GM23248 (cell line): ENCODE measurements at regions not wholly inside any gene's neighbourhood (a gene's known extent, or its start where the extent isn't known, plus 50 kb on each side); places are given as distances from the start of the nearest gene placed in this dataset.
A peak's percentile ranks its signal among the peaks of the same experiment; 100 is the strongest.

ENCODE experiments used
- DNase-seq: peaks from one replicate; pipeline ENCODE4 v3.0.0-alpha.2; 2015
- H2AFZ ChIP-seq: fragments of 200-600 bp; sonication (generic); 2 replicates; pipeline ENCODE4 v1.6.1; 2016; ENCODE audit warnings: antibody characterized with exemption
- H3F3A ChIP-seq: fragments of 200-600 bp; sonication (generic); 2 replicates; pipeline ENCODE4 v1.6.1; 2016; ENCODE audit warnings: mild to moderate bottlenecking, antibody characterized with exemption, mixed run types; ENCODE audit not compliant: insufficient read depth
- H3K27ac ChIP-seq: fragments of 200-600 bp; sonication (generic); 2 replicates; pipeline ENCODE4 v1.5.1; 2016; ENCODE audit warnings: mild to moderate bottlenecking
- H3K27me3 ChIP-seq: fragments of 200-600 bp; sonication (generic); replicated peaks from 2 replicates; pipeline ENCODE4 v1.6.1; 2016; ENCODE audit warnings: mild to moderate bottlenecking; ENCODE audit not compliant: insufficient read depth
- H3K36me3 ChIP-seq: fragments of 200-600 bp; sonication (generic); 2 replicates; pipeline ENCODE4 v1.6.1; 2016; ENCODE audit warnings: low read depth, mild to moderate bottlenecking
- H3K4me1 ChIP-seq: fragments of 200-600 bp; sonication (generic); 2 replicates; pipeline ENCODE4 v1.6.1; 2016; ENCODE audit warnings: mild to moderate bottlenecking; ENCODE audit not compliant: insufficient read depth
- H3K4me2 ChIP-seq: fragments of 200-600 bp; sonication (generic); one replicate; pipeline ENCODE4 v1.6.1; 2016; ENCODE audit warnings: mild to moderate bottlenecking; ENCODE audit not compliant: unreplicated experiment
- H3K4me3 ChIP-seq: fragments of 200-600 bp; sonication (generic); 2 replicates; pipeline ENCODE4 v1.5.1; 2016; ENCODE audit warnings: mild to moderate bottlenecking
- H3K79me2 ChIP-seq: fragments of 200-600 bp; sonication (generic); 2 replicates; pipeline ENCODE4 v1.6.1; 2016; ENCODE audit warnings: mild to moderate bottlenecking; ENCODE audit not compliant: insufficient read depth
- H3K9ac ChIP-seq: fragments of 200-600 bp; sonication (generic); 2 replicates; pipeline ENCODE4 v1.6.1; 2016; ENCODE audit warnings: mild to moderate bottlenecking
- H3K9me2 ChIP-seq: fragments of 200-600 bp; sonication (generic); 2 replicates; pipeline ENCODE4 v1.6.1; 2016; ENCODE audit warnings: mixed run types, mild to moderate bottlenecking, moderate library complexity; ENCODE audit not compliant: insufficient read depth
- H3K9me3 ChIP-seq: fragments of 200-600 bp; sonication (generic); one replicate; pipeline ENCODE4 v1.6.1; 2017; ENCODE audit warnings: low read depth
- H4K20me1 ChIP-seq: fragments of 200-600 bp; sonication (generic); 2 replicates; pipeline ENCODE4 v1.6.0; 2016; ENCODE audit not compliant: insufficient read depth
- EZH2 ChIP-seq: fragments of 200-600 bp; sonication (generic); IDR thresholded peaks from 2 replicates; pipeline ENCODE4 v1.6.1; 2018; ENCODE audit warnings: antibody characterized with exemption, mild to moderate bottlenecking; ENCODE audit not compliant: insufficient read depth, poor library complexity, severe bottlenecking
- EZH2phosphoT487 ChIP-seq: fragments of 200-600 bp; sonication (generic); IDR thresholded peaks from 2 replicates; pipeline ENCODE4 v1.6.1; 2018; ENCODE audit warnings: antibody characterized with exemption, moderate library complexity, mild to moderate bottlenecking, low read depth; ENCODE audit not compliant: insufficient read depth
- WGBS, 2 experiments: methylation state at CpG; one replicate each; pipeline ENCODE4 v1.1.6; 2015 to 2017; ENCODE audit warnings: low lambda C conversion rate in 2 of 2, low coverage in 1 of 2; ENCODE audit errors: missing lambda C conversion rate in 2 of 2; 5-methylcytosine and 5-hydroxymethylcytosine counted together
- in situ Hi-C: fragments of 300-500 bp; cut with MboI; formaldehyde crosslinking; loops from 2 replicates; pipeline ENCODE4 v1.15.0; 2020

DNA sequence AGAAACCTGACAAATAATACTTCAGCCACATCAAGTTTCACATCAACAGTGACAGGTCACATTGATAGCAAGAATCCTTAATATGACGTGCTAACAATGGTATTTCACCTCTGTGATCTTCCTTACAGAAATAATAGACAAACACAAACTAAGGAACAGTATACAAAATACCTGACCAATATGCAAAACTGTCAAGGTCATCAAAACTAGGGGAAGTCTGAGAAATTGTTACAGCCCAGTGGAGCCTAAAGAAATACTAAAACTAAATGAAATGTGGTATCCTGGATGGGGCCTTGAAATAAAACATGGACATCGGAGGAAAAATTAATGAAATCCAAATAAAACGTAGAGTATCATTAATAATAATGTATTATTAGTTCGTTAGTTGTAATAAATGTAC is 422.0 kb upstream of the ZNF385D start:
- TF ChIP-seq EZH2: no peak
- TF ChIP-seq EZH2phosphoT487: no peak
- Histone ChIP-seq H3K27ac (no peak overlapping the region), H3K79me2 (no peaks in the 10 kb centered on the region), H3K9ac (no peak overlapping the region), H3K9me3 (no peaks in the 10 kb centered on the region), H3K27me3 (no peaks in the 10 kb centered on the region), H4K20me1 (no peaks in the 10 kb centered on the region), H3K4me3 (no peak overlapping the region), H3K9me2 (no peaks in the 10 kb centered on the region), H3K4me2 (no peak overlapping the region), H2AFZ (no peak overlapping the region), H3K36me3 (no peaks in the 10 kb centered on the region), H3K4me1 (no peaks in the 10 kb centered on the region), H3F3A (no peaks in the 10 kb centered on the region)
- WGBS, 2 experiments: 79 to 81% methylated on average over 4 of the region's 4 CpGs
- in situ Hi-C loops: no loop called here
- DNase-seq: no peak

DNA sequence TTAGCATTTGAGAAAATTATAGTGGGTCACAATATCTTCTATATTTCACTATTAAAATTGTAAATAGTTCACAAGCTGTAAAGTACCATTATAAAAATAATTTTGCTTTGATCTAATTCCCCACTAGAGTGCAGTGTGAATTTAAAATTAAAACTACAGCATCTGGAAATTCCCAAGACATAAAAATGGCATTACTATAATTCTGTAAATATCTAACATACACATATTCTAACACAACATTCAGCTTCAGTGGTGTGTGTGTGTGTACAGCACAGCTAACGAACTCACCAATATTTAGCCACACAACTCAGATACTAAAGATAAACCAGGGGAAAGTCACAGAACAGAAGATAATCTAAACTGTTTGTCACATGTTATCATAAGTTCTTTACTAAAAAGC is 424.9 kb upstream of the ZNF385D start:
- H3K79me2 ChIP-seq: no peaks in the 10 kb centered on the region
- H3K36me3 ChIP-seq: no peaks in the 10 kb centered on the region
- in situ Hi-C loops: no loop called here
- TF ChIP-seq EZH2phosphoT487: no peak
- no peak for TF ChIP-seq EZH2
- WGBS, 2 experiments: 0 to 10% methylated on average over 1 of the region's 1 CpG
- no peaks in the 10 kb centered on the region for H3F3A ChIP-seq
- no peaks in the 10 kb centered on the region for H3K4me1 ChIP-seq
- DNase-seq: peak; percentile 31
- no peak overlapping the region for H3K27ac ChIP-seq
- no peak overlapping the region for H3K4me3 ChIP-seq
- H4K20me1 ChIP-seq: no peaks in the 10 kb centered on the region
- H3K4me2 ChIP-seq: no peak overlapping the region
- H3K27me3 ChIP-seq: no peaks in the 10 kb centered on the region
- H3K9ac ChIP-seq: no peak overlapping the region
- H3K9me2 ChIP-seq: no peaks in the 10 kb centered on the region
- no peak overlapping the region for H2AFZ ChIP-seq
- no peaks in the 10 kb centered on the region for H3K9me3 ChIP-seq

DNA sequence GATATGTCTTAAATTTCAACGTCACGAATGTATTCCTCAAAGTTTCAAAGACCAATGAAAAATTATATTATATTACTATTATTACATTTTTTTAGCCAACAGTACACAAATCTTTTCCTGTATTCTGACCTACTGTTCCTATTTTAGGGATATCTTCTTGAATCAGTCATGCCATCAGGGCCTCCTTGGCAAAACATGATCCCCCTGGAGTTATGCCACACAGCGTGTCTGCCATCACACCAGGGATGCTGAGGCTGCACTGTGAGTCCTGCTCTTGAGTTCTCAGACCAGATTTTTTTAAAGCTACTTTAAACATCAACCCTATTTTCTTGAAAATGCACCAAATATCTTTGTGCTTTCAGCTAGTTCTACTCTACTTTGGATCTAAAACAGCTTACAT is 425.9 kb upstream of the ZNF385D start:
- in situ Hi-C loops: no loop called here
- H3K9ac ChIP-seq: no peak overlapping the region
- H2AFZ ChIP-seq: no peak overlapping the region
- no peaks in the 10 kb centered on the region for H3K79me2 ChIP-seq
- no peak overlapping the region for H3K4me3 ChIP-seq
- H3K27me3 ChIP-seq: no peaks in the 10 kb centered on the region
- no peak overlapping the region for H3K27ac ChIP-seq
- no peak for DNase-seq
- TF ChIP-seq EZH2phosphoT487 (no peak), EZH2 (no peak)
- no peaks in the 10 kb centered on the region for H4K20me1 ChIP-seq
- no peak overlapping the region for H3K4me2 ChIP-seq
- no peaks in the 10 kb centered on the region for H3K9me2 ChIP-seq
- H3F3A ChIP-seq: no peaks in the 10 kb centered on the region
- H3K4me1 ChIP-seq: no peaks in the 10 kb centered on the region
- no peaks in the 10 kb centered on the region for H3K36me3 ChIP-seq
- WGBS, 2 experiments: 52 to 58% methylated on average over 3 of the region's 3 CpGs
- no peaks in the 10 kb centered on the region for H3K9me3 ChIP-seq

DNA sequence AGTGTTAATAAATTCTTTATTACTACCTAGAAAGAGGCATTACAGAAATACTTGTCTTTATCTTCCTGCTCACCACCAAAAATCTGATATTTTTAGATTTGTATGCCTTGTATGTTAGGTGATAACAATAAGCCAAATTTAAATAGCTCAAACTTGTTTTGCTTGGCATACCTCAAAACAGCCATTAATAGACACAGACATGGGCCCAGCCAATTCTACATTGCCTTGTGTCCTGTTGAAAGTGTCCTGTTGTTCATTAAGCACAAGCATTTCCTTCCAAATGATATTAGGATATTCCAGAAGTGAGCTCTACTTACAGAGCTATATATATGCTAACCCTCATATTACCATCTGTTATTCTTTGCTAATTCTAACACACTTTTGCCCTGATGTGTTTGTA is 438.6 kb upstream of the ZNF385D start:
- Histone ChIP-seq H3K27me3 (no peaks in the 10 kb centered on the region; the same call in 1 of the 2 replicates), H3K4me3 (no peak overlapping the region), H3K9me3 (no peaks in the 10 kb centered on the region), H4K20me1 (no peaks in the 10 kb centered on the region), H3K9ac (no peak overlapping the region), H3K4me1 (no peaks in the 10 kb centered on the region), H3F3A (no peaks in the 10 kb centered on the region), H3K27ac (no peak overlapping the region), H3K79me2 (no peaks in the 10 kb centered on the region), H2AFZ (no peak overlapping the region), H3K9me2 (no peaks in the 10 kb centered on the region), H3K4me2 (no peak overlapping the region), H3K36me3 (no peaks in the 10 kb centered on the region)
- TF ChIP-seq EZH2 (no peak), EZH2phosphoT487 (no peak)
- DNase-seq: no peak
- in situ Hi-C loops: no loop called here

DNA sequence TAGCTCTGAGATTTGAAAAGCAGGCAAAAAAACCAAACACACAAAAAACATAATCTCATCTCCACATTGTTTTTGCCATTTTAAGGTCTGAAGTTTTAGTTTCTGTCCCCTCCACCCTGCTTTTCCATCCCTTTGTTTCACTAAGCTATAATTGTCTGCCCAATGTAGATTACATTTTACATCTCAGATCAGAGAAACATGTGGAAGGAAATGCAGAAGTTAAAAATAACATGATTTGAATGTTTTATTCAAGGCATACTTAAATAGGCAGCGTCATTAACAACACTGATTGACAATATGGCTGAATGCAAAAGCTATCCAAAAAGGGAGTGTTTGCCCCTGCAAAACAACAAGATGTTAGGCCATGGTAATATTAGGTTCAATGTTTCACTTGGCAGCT is 448.1 kb upstream of the ZNF385D start:
- TF ChIP-seq EZH2 (no peak), EZH2phosphoT487 (no peak)
- no peak overlapping the region for H2AFZ ChIP-seq
- no peak for DNase-seq
- H4K20me1 ChIP-seq: no peaks in the 10 kb centered on the region
- H3K4me2 ChIP-seq: no peak overlapping the region
- no peaks in the 10 kb centered on the region for H3K36me3 ChIP-seq
- no peaks in the 10 kb centered on the region for H3F3A ChIP-seq
- 23 to 35% methylated on average over 1 of the region's 1 CpG for whole genome bisulfite sequencing, 2 experiments
- no peak overlapping the region for H3K27ac ChIP-seq
- no peaks in the 10 kb centered on the region for H3K9me3 ChIP-seq
- no peaks in the 10 kb centered on the region for H3K79me2 ChIP-seq
- in situ Hi-C loops: no loop called here
- H3K27me3 ChIP-seq: no peaks in the 10 kb centered on the region
- no peak overlapping the region for H3K4me3 ChIP-seq
- H3K9ac ChIP-seq: no peak overlapping the region
- H3K9me2 ChIP-seq: no peaks in the 10 kb centered on the region
- H3K4me1 ChIP-seq: no peaks in the 10 kb centered on the region
